SIG-M5 (cell line): ENCODE measurements at regions not wholly inside any gene's neighbourhood (a gene's known extent, or its start where the extent isn't known, plus 50 kb on each side); places are given as distances from the start of the nearest gene placed in this dataset.
"Not testable (repeated sequence)": the region's sequence is repeated elsewhere in the genome, so short reads cannot be mapped to it uniquely, and the experiment has no call there.

Experiments
- DNase-seq: peaks from one replicate; lab custom pipeline; 2025; lab: John Stamatoyannopoulos, UW

DNA sequence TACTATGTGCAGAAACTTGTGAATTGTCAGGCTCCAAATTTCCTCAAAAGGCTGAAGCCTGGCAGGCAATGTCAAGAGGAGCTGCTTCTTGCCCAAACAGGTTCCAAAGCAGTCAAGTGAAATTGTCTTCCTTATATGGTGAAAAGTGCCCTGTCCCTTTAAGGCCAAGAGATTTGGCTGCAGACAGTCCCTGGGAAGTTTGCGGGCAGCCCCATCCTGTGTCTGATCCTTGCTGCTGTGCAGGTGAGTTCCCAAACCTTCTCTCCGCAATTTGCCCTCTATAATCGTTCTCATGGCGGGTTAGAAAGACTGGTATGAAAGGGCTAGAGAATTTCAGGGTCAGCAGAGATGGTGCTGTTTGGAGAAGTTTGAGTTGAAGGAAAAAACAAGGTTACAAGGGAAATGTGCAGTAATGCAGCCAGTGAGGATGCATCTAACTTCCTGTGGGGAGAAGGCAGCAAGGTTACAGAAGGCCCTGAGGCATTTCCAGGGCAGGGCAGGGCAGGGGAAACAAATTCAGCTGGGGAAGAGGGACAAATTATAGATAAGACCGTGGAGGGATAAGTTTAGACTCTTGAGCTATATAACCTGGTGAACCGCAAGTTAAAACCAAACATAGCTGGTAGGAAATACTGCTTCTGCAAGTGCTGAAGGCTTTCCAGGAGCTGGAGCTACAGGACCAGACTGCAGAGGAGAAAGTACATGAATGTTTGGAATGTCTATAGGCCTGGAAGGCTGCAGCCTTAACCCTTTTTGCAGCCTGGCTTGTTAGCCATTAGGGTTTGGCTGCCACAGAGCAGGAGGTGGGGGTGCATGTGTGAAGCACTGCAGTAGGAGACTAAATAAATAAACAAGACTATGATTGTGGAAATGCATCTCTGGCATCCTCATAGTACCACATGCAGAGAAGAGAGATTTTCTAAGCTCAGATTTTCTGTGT is 256.2 kb upstream of the IL12A start:
- no peak for DNase-seq

GRCh38 chr3:159733194-159733860 is 255.3 kb upstream of the IL12A start:
- DNase-seq: no peak

DNA sequence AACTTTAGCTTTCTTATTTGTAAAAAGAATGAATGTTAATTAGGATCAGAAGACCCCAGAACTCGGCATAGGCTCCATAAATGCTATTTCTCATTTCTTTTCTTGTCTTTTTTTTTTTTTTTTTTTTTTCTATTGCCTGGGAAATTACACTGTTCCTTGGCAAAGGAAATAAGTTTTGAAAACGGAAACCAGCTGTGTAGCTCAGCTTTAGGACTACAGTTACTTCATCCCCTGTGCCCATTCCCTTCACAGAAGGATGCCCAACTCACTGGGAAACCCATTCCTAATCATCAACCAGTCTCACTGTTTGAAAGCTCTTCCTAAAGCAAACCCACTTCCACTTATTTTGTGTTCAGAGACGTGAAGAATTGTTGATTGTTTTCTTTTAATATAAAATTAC is 254.0 kb upstream of the IL12A start:
- DNase-seq: no peak

- DNase-seq: no peak
Observed at GRCh38 chr3:159739166-159739565, 249.5 kb upstream of the IL12A start.

- no peak for DNase-seq
Observed at GRCh38 chr3:159739969-159740368, 248.7 kb upstream of the IL12A start.

GRCh38 chr3:159741281-159741680 is 247.4 kb upstream of the IL12A start:
- no peak for DNase-seq

- no peak for DNase-seq
Observed at GRCh38 chr3:159748425-159748824, 240.2 kb upstream of the IL12A start.

- no peak for DNase-seq
Observed at GRCh38 chr3:159749406-159749805, 239.2 kb upstream of the IL12A start.

DNA sequence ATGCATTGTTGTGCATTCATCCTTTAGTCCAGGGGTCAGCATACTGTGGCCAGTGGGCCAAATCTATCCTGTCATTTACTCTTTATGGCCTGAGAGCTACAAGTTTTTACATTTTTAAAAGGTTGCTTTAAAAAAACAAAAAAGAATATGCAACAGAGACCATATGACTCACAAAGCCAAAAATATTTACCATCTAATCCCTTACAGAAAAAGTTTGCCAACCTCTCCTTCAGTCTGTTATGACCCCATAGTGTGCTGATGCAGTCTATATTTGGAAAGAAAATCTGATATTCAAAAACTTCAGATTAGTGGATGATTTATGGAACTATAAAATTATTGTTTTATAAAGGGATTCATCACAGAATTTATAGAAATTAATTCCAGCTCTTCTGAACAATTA is 237.5 kb upstream of the IL12A start:
- DNase-seq: no peak

DNA sequence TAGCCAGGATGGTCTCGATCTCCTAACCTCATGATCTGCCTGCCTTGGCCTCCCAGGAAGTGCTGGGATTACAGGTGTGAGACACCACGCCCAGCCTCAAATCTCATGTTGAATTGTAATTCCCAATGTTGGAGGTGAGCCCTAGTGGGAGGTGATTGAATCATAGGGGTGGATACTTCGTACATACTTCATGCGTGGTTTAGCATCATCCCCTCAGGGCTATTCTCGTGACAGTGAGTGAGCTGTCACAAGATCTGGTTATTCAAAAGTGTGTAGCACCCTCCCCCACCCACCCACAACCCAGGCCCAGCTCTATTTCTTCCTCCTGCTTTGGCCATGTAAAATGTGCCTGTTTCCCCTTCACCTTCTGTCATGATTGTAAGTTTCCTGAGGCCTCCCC is 236.9 kb upstream of the IL12A start:
- DNase-seq: no peak

DNA sequence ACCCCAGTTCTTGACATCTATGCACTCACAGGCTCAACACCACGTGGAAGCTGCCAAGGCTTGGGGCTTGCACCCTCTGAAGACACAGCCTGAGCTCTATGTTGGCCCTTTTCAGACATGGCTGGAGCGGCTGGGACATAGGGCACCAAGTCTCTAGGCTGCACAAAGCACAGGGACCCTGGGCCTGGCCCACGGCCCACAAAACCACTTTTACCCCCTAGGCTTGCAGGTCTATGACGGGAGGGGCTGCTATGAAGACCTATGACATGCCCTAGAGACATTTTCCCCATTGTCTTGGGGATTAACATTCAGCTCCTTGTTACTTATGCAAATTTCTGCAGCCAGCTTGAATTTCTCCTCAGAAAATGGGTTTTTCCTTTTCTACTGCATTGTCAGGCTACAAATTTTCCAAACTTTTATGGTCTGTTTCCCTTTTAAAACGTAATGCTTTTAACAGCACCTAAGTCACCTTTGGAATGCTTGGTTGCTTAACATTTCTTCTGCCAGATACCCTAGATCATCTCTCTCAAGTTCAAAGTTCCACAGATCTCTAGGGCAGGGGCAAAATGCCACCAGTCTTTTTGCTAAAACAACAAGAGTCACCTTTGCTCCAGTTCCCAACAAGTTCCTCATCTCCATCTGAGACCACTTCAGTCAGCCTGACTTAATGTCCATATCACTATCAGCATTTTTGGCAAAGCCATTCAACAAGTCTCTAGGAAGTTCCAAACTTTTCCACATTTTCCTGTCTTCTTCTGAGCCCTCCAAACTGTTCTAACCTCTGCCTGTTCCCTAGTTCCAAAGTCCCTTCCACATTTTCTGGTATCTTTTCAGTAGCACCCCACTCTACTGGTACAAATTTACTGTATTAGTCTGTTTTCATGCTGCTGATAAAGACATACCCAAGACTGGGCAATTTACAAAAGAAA is 232.1 kb upstream of the IL12A start:
- DNase-seq: not testable (repeated sequence)

- DNase-seq: no peak
Observed at GRCh38 chr3:159757341-159758060, 231.1 kb upstream of the IL12A start.

DNA sequence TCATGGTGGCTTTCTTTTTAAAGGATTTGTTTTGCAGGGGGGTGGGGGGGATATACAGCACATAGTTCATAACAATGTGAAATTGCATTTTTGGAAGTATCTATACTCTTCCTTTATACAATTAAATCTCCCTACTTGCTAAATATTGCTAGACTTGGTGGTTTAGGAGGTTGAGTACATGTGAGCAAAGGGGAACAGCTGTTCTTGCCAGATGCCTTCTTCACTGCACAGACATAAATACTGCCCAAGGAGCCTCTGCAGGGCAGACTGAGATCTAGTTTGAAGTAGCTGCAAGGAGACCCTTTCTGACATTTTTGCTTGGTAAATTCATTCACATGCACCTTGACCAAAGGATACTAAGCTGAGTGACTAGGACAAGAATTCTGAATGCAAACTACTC is 228.6 kb upstream of the IL12A start:
- no peak for DNase-seq

DNA sequence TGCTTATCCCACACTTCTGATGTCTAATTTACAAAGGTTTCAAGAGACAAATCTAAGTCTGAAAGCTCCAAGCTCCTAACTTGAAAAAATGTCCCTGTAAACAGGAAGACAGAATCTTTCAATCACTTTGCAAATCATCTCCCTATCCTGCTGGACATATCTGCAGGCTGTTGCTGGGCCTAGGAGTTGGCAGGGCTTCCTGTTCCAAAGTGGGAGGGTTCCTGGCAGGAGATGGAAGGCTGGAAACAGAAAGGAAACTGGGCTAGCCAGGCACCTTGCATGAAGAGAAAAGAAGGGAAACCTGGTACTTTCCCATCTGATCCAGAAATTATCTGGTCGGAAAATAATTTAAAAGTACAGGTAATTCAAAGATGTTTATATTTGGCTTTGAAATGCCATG is 227.3 kb upstream of the IL12A start:
- DNase-seq: no peak

- no peak for DNase-seq
Observed at GRCh38 chr3:159761848-159762635, 226.6 kb upstream of the IL12A start.

DNA sequence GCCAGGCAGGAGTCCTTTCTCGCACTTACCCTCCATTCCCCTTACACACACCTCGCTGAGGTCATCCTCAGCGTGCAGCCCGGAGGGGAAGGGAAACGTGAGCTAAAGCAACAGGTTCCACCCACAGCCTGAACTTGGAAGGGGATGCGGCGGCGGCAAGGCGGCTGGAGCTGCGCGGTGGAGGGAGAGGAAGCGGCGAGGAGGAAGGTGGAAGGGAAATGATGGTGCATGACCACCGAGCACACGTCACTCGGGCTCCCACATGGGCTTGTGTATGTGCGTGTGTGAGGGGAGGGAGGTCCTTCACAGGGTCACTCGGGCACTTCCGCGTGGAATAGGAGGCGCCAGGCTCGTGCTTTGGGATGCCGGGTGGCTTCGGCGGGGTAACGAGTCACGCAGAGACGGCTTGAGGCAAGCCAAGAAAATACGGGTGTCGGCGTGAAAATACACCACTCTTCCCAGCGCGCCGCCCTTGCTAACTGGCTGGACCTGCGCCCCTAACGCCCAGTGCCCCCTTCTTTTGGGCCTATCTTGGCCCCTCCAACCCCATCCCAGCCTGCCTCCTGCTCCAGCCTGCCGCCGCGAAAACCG is 225.5 kb upstream of the IL12A start:
- DNase-seq: peak; percentile 7

- no peak for DNase-seq
Observed at GRCh38 chr3:159763602-159764489, 224.8 kb upstream of the IL12A start.

DNA sequence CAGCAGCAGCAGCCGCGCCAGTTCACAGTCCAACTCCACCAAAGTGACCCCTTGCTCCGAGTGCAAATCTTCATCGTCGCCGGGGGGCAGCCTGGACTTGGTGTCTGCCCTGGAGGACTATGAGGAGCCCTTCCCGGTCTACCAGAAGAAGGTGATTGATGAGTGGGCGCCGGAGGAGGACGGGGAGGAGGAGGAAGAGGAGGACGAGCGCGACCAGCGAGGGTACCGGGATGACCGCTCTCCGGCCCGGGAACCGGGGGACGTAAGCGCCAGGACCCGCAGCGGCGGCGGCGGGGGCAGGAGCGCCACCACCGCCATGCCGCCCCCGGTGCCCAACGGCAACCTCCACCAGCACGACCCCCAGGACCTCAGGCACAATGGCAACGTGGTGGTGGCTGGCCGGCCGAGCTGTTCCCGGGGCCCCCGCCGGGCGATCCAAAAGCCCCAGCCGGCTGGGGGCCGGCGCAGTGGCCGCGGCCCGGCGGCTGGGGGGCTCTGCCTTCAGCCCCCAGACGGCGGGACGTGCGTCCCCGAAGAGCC is 224.1 kb upstream of the IL12A start:
- DNase-seq: no peak
